ENCODE measurements at regions not wholly inside any gene's neighbourhood (a gene's known extent, or its start where the extent isn't known, plus 50 kb on each side); places are given as distances from the start of the nearest gene placed in this dataset.

DNA sequence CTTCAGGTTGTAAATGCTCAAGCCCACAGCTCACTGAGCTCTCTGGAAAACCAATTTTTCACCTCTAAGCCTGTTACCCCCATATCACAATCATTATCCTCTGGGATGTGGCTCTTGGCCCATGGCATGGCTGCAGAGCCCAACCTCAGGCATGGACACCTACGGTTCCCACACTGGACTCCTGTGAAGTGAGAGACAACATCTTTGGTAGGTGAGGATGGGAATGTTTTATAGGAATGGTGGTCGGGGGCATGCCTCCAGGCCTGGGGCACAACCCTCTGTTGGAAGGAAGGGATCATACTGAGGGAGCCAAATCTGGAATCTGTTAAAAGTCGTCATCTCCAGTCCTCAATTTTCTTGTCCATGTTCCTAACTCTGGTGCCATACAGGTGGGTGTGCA is 179.1 kb downstream of the FOXD2 start:
- TF ChIP-seq, protein P1, sequence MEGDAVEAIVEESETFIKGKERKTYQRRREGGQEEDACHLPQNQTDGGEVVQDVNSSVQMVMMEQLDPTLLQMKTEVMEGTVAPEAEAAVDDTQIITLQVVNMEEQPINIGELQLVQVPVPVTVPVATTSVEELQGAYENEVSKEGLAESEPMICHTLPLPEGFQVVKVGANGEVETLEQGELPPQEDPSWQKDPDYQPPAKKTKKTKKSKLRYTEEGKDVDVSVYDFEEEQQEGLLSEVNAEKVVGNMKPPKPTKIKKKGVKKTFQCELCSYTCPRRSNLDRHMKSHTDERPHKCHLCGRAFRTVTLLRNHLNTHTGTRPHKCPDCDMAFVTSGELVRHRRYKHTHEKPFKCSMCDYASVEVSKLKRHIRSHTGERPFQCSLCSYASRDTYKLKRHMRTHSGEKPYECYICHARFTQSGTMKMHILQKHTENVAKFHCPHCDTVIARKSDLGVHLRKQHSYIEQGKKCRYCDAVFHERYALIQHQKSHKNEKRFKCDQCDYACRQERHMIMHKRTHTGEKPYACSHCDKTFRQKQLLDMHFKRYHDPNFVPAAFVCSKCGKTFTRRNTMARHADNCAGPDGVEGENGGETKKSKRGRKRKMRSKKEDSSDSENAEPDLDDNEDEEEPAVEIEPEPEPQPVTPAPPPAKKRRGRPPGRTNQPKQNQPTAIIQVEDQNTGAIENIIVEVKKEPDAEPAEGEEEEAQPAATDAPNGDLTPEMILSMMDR (IDR thresholded peaks at IDR 0.05) = no peak
- intact Hi-C loops (cut with DNase I, micrococcal nuclease) = no loop called here
- no peaks in the 10 kb centered on the region for H3K9me3 ChIP-seq
- no peak overlapping the region for H3K4me3 ChIP-seq
- no peaks in the 10 kb centered on the region for H3K4me1 ChIP-seq (ENCODE audit: low read depth)
- DNase-seq = no peak
- H3K36me3 ChIP-seq (ENCODE audit: low read depth) = no peaks in the 10 kb centered on the region
- ATAC-seq = no peak

DNA sequence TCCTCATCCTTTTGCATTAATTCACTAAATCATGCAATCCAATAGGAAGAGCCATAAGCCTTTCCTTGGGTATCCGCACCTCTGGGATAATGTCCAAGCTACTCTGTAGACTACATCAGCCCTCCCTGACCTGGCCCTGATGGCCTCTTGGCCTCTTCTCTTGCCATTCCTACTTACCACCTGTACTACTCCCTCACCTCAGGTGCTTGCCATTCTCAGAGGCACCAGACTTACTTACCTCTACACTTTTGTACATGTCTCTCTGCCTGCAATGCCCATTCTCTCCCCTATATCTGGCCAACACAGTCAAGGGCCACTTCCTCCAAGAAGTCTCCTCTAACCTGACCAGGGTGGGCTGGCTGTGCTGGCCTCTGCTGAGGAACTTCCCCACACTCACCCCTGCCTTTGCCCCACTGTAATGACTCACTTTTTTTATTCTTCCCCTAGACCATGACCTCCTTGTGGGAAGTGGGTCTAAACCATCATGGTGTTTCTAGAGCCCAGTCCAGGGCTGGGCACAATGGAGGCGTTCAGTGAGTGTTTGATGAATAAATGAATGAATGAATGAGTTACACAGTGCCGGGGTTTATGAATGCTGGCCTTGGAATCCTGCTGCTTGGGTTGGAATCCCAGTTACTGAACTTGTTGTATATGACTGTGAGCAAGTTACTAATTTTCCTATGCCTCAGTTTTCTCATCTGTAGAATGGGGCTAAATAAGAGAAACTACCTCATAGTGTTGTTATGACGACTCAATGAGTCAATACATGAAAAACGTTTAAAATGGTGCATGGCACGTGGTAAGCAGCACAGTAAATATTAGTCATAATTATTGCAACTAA is 179.8 kb downstream of the FOXD2 start:
- no peak for ATAC-seq
- intact Hi-C loops (cut with DNase I, micrococcal nuclease) = no loop called here
- TF ChIP-seq, protein P1 (IDR thresholded peaks at IDR 0.05) = no peak

DNA sequence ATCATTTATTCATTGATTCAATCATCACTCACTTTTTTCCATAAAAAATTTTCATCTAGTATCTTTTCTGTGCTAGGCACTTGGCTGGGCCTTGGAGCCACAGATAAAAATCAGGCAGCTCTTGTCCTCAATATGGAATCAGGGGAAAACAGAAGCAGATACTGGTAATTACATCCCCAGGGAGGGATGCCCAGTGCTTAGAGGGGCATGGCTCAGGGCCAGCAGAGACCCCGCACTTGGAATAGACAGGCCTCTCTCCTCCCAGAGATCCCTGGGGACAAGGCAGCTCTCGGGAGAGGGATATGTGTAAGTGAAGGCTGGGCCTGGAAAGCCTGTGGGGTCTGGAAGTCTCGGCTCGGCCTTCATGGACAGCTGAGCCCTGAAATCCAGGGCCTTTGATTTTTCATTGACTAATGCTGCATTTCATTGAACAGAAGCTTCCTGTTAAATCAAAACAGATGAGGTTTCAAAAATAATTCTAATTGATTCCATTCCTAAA is 180.4 kb downstream of the FOXD2 start:
- Histone ChIP-seq H3K36me3 (ENCODE audit: low read depth) (no peaks in the 10 kb centered on the region), H3K9me3 (no peaks in the 10 kb centered on the region), H3K4me1 (ENCODE audit: low read depth) (no peaks in the 10 kb centered on the region), H3K4me3 (no peak overlapping the region)
- DNase-seq (peak in 1 of 3 donors; percentile 1), ATAC-seq (no peak)
- TF ChIP-seq, protein P1 (IDR thresholded peaks at IDR 0.05) = no peak
- intact Hi-C loops (cut with DNase I, micrococcal nuclease) = no loop called here

More for the DNA sequence above, 179.8 kb downstream of the FOXD2 start:
- no peaks in the 10 kb centered on the region for H3K4me1 ChIP-seq (ENCODE audit: low read depth)
- no peaks in the 10 kb centered on the region for H3K9me3 ChIP-seq
- peak in 1 of 3 donors; percentile 0 for DNase-seq
- H3K4me3 ChIP-seq = no peak overlapping the region
- no peaks in the 10 kb centered on the region for H3K36me3 ChIP-seq (ENCODE audit: low read depth)

DNA sequence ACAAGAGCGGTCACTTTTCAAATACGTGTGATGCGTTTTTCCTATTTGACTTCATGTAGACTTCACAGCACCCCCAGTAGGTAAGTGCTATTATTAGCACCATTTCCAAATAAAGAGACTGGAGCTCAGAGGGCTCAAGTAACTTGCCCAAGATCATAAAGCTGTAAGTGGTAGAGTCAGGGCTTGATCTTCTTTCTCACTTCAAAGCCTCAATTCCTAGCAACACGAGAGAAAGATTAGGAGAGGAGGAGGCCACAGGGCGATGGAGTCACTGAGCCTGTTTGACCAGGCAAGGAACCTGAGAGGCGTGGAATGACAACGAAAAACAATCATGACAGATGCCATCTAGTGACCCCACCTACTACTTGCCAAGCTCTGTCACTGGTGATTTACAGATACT is 181.0 kb downstream of the FOXD2 start:
- TF ChIP-seq, protein P1 (IDR thresholded peaks at IDR 0.05) = no peak
- peak in 1 of 3 donors; percentile 36 for DNase-seq
- no peaks in the 10 kb centered on the region for H3K4me1 ChIP-seq (ENCODE audit: low read depth)
- no peaks in the 10 kb centered on the region for H3K9me3 ChIP-seq
- no peak overlapping the region for H3K4me3 ChIP-seq
- ATAC-seq = peak; percentile 63
- intact Hi-C loops (cut with DNase I, micrococcal nuclease) = no loop called here
- no peaks in the 10 kb centered on the region for H3K36me3 ChIP-seq (ENCODE audit: low read depth)

DNA sequence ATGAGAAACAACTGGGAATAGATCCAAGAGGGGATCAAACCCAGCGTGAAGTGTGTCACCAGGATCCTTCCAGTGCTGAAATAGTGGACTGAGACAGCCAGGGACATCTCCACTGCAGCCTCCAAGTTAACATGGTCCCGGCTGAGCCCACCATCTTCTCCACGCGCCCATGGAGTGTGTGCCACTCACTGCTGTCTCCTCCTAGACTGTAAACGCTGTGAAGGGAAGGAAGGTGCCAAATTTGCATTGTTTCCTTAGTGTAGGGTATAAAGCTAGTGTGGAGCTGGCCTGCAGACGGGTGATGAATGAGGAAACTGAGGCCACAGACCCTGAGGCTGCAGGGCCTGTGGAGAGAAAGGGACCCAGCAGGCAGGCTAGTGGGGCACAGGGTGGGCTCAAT is 183.6 kb downstream of the FOXD2 start:
- DNase-seq (no peak), ATAC-seq (no peak)
- intact Hi-C loops (cut with DNase I, micrococcal nuclease) = loop anchor here in 1 of 2 donors (10.0 kb wide), 1 partner anchor 97 kb away; no protein-coding TSS in a partner anchor
- TF ChIP-seq, protein P1 (IDR thresholded peaks at IDR 0.05) = no peak
- Histone ChIP-seq H3K4me3 (no peak overlapping the region), H3K4me1 (ENCODE audit: low read depth) (no peaks in the 10 kb centered on the region), H3K9me3 (no peaks in the 10 kb centered on the region), H3K36me3 (ENCODE audit: low read depth) (no peaks in the 10 kb centered on the region)

Data from mucosa of descending colon (tissue), 3 donors.